Astrocyte (in vitro differentiated cells and primary cell): ENCODE measurements at regions not wholly inside any gene's neighbourhood (a gene's known extent, or its start where the extent isn't known, plus 50 kb on each side); places are given as distances from the start of the nearest gene placed in this dataset.

Source experiments
- DNase-seq: peaks from one replicate; pipeline ENCODE4 v3.0.0-alpha.2; 2010; ENCODE audit warnings: low read depth
- FAIRE-seq: peaks from 2 replicates; lab custom pipeline; 2011; peaks lifted over from hg19 to GRCh38; lab: Jason Lieb, UNC
- H2AFZ ChIP-seq: 2 replicates; pipeline ENCODE4 v1.6.0; 2012; ENCODE audit warnings: low read depth, low read length, inconsistent platforms
- H3K27ac ChIP-seq: 2 replicates; pipeline ENCODE4 v1.5.1; 2011; ENCODE audit warnings: low read depth, low read length, inconsistent platforms
- H3K27me3 ChIP-seq: 2 replicates; pipeline ENCODE4 v1.6.0; 2011; ENCODE audit warnings: low read length, inconsistent platforms; ENCODE audit not compliant: insufficient read depth
- H3K36me3 ChIP-seq: 2 replicates; pipeline ENCODE4 v1.5.1; 2011; ENCODE audit warnings: low read length, inconsistent platforms; ENCODE audit not compliant: insufficient read depth
- H3K4me1 ChIP-seq: 2 replicates; pipeline ENCODE4 v1.5.1; 2011; ENCODE audit warnings: low read length, inconsistent platforms; ENCODE audit not compliant: insufficient read depth
- H3K4me2 ChIP-seq: 2 replicates; pipeline ENCODE4 v1.6.0; 2012; ENCODE audit warnings: low read length, inconsistent platforms
- H3K4me3 ChIP-seq: 2 replicates; pipeline ENCODE4 v1.5.1; 2011; ENCODE audit warnings: low read depth, mild to moderate bottlenecking, low read length, inconsistent platforms; ENCODE audit not compliant: insufficient read depth
- H3K79me2 ChIP-seq: 2 replicates; pipeline ENCODE4 v1.6.0; 2012; ENCODE audit warnings: mild to moderate bottlenecking, low read length, inconsistent platforms; ENCODE audit not compliant: insufficient read depth
- H3K9ac ChIP-seq: 2 replicates; pipeline ENCODE4 v1.6.0; 2012; ENCODE audit warnings: mild to moderate bottlenecking, low read length, inconsistent platforms
- H3K9me3 ChIP-seq: 2 replicates; pipeline ENCODE4 v1.5.1; 2012; ENCODE audit warnings: low read depth, mild to moderate bottlenecking, low read length, inconsistent platforms; ENCODE audit not compliant: insufficient read depth
- H4K20me1 ChIP-seq: 2 replicates; pipeline ENCODE4 v1.6.0; 2012; ENCODE audit warnings: low read length, inconsistent platforms; ENCODE audit not compliant: insufficient read depth
- H3K27ac Mint-ChIP-seq: one replicate; pipeline ENCODE4 v1.8.0; 2021; ENCODE audit warnings: mild to moderate bottlenecking, mixed read lengths; ENCODE audit not compliant: unreplicated experiment
- H3K27me3 Mint-ChIP-seq: one replicate; pipeline ENCODE4 v1.8.0; 2021; ENCODE audit warnings: low read depth, mixed read lengths; ENCODE audit not compliant: unreplicated experiment
- H3K36me3 Mint-ChIP-seq: one replicate; pipeline ENCODE4 v1.8.0; 2021; ENCODE audit warnings: low read depth, mixed read lengths; ENCODE audit not compliant: unreplicated experiment
- H3K4me1 Mint-ChIP-seq: one replicate; pipeline ENCODE4 v1.8.0; 2021; ENCODE audit warnings: low read depth, mixed read lengths; ENCODE audit not compliant: unreplicated experiment
- H3K4me3 Mint-ChIP-seq: one replicate; pipeline ENCODE4 v1.8.0; 2021; ENCODE audit warnings: mild to moderate bottlenecking, moderate library complexity, mixed read lengths; ENCODE audit not compliant: unreplicated experiment
- H3K9me3 Mint-ChIP-seq: one replicate; pipeline ENCODE4 v1.8.0; 2021; ENCODE audit warnings: mild to moderate bottlenecking, mixed read lengths; ENCODE audit not compliant: unreplicated experiment
- CTCF ChIP-seq: IDR thresholded peaks from 2 replicates; pipeline ENCODE4 v1.5.1; 2011; ENCODE audit warnings: low read depth, mild to moderate bottlenecking, inconsistent platforms, low read length, moderate library complexity; ENCODE audit not compliant: insufficient read depth
- EZH2 ChIP-seq: IDR thresholded peaks from 2 replicates; pipeline ENCODE4 v1.6.1; 2012; ENCODE audit warnings: mild to moderate bottlenecking, low read length, inconsistent platforms; ENCODE audit not compliant: insufficient read depth

- no peak for TF ChIP-seq CTCF
- TF ChIP-seq EZH2 = no peak
- FAIRE-seq = no peak
- H3K9me3 ChIP-seq = no peaks in the 10 kb centered on the region
- Mint-ChIP-seq H3K9me3 (peaks cover 2% of the 10 kb centered on the region), H3K36me3 (no peaks in the 10 kb centered on the region), H3K27me3 (no peaks in the 10 kb centered on the region), H3K27ac (no peak overlapping the region), H3K4me3 (no peak overlapping the region), H3K4me1 (peaks cover 20% of the 10 kb centered on the region)
- no peaks in the 10 kb centered on the region for H3K4me1 ChIP-seq
- H3K36me3 ChIP-seq = no peaks in the 10 kb centered on the region
- no peak overlapping the region for H3K4me2 ChIP-seq
- H3K27ac ChIP-seq = no peak overlapping the region
- no peaks in the 10 kb centered on the region for H3K79me2 ChIP-seq
- no peak overlapping the region for H2AFZ ChIP-seq
- H3K9ac ChIP-seq = no peak overlapping the region
- no peaks in the 10 kb centered on the region for H4K20me1 ChIP-seq
- no peak overlapping the region for H3K4me3 ChIP-seq
- H3K27me3 ChIP-seq = no peaks in the 10 kb centered on the region
- peak; percentile 65 for DNase-seq
Measured at GRCh38 chr13:61084988-61085387, 330.7 kb downstream of the PCDH20 start.

DNA sequence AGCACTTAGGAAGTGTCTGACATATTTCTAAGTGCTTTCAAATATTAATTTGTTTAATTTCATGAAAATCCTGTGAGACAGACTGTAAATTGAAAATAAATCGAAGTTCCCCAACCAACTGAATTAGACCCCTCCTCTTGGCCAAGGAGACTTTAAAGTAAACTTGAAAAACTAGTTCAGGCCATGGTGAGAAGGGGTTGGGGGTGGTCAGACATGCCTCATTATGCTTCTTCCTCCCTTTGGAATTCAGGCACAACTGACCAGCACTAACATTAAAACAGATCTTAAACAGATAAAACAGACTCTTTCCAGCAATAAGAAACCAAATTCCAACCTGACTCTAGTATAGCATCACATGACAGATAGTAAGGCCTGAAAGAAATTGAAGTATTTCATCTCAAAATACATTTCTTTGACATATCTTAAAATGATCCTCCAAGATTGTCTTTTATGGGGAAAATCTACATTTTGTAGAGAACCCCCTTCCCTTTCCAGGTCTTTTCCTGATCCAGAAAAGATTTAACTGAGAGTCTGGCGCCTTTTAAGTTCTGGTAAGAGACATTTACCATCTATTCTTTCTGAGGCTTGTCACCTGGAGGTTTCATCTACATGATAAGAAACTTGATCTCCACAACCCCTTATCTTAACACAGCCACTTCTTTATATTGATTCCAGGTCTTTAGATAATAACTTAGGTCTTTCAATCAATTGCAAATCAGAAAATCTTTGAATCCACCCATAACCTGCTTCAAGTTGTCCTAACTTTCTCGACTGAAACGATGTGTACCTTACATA, 336.5 kb downstream of the PCDH20 start:
- Mint-ChIP-seq H3K4me3 (no peak overlapping the region), H3K36me3 (no peaks in the 10 kb centered on the region), H3K4me1 (peaks cover 2% of the 10 kb centered on the region), H3K27ac (no peak overlapping the region), H3K27me3 (no peaks in the 10 kb centered on the region), H3K9me3 (peaks cover 2% of the 10 kb centered on the region)
- Histone ChIP-seq H3K4me2 (no peak overlapping the region), H3K4me3 (no peak overlapping the region), H3K4me1 (no peaks in the 10 kb centered on the region), H3K36me3 (no peaks in the 10 kb centered on the region), H3K9me3 (no peaks in the 10 kb centered on the region), H2AFZ (no peak overlapping the region), H3K27me3 (no peaks in the 10 kb centered on the region), H3K79me2 (no peaks in the 10 kb centered on the region), H4K20me1 (no peaks in the 10 kb centered on the region), H3K9ac (no peak overlapping the region), H3K27ac (no peak overlapping the region)
- FAIRE-seq = no peak
- TF ChIP-seq EZH2 (no peak), CTCF (no peak)
- no peak for DNase-seq

- H3K4me1 Mint-ChIP-seq = no peaks in the 10 kb centered on the region
Measured at GRCh38 chr13:61052175-61052574, 363.5 kb downstream of the PCDH20 start.

More at GRCh38 chr13:61052175-61052574, 363.5 kb downstream of the PCDH20 start:
- H3K27ac ChIP-seq = no peak overlapping the region
- H2AFZ ChIP-seq = no peak overlapping the region
- TF ChIP-seq CTCF (no peak), EZH2 (no peak)
- no peaks in the 10 kb centered on the region for H3K79me2 ChIP-seq
- no peaks in the 10 kb centered on the region for H3K9me3 Mint-ChIP-seq
- no peaks in the 10 kb centered on the region for H4K20me1 ChIP-seq
- H3K4me2 ChIP-seq = no peak overlapping the region
- H3K36me3 ChIP-seq = no peaks in the 10 kb centered on the region
- DNase-seq (no peak), FAIRE-seq (no peak)
- no peaks in the 10 kb centered on the region for H3K9me3 ChIP-seq
- H3K9ac ChIP-seq = no peak overlapping the region
- H3K27me3 ChIP-seq = no peaks in the 10 kb centered on the region
- H3K4me1 ChIP-seq = no peaks in the 10 kb centered on the region
- no peaks in the 10 kb centered on the region for H3K27me3 Mint-ChIP-seq
- no peaks in the 10 kb centered on the region for H3K36me3 Mint-ChIP-seq
- H3K4me3 Mint-ChIP-seq = no peak overlapping the region
- H3K27ac Mint-ChIP-seq = no peak overlapping the region
- no peak overlapping the region for H3K4me3 ChIP-seq
